ENCODE measurements at regions not wholly inside any gene's neighbourhood (a gene's known extent, or its start where the extent isn't known, plus 50 kb on each side); places are given as distances from the start of the nearest gene placed in this dataset.
A peak's percentile ranks its signal among the peaks of the same experiment; 100 is the strongest.

- no peaks in the 10 kb centered on the region for H3F3A ChIP-seq (ENCODE audit: insufficient read depth, low read depth)
- CTCF ChIA-PET, result no interaction called here
Observed at GRCh38 chr11:45361551-45361950, 75.4 kb upstream of the SYT13 start.

GRCh38 chr11:45355706-45356041, 69.5 kb upstream of the SYT13 start:
- Histone ChIP-seq H3K9me2 (ENCODE audit: insufficient read depth) (no peaks in the 10 kb centered on the region), H3K4me1 (replicated peaks; ENCODE audit: insufficient read depth) (no peaks in the 10 kb centered on the region), H3K4me2 (no peak overlapping the region), H3K36me3 (ENCODE audit: low read depth) (no peaks in the 10 kb centered on the region), H3K27ac (no peak overlapping the region), H3K27me3 (ENCODE audit: insufficient read depth, low read depth) (peaks cover 64% of the 10 kb centered on the region), H3K79me2 (ENCODE audit: low read depth) (no peaks in the 10 kb centered on the region), H3F3A (ENCODE audit: insufficient read depth, low read depth) (no peaks in the 10 kb centered on the region), H3K4me3 (no peak overlapping the region), H3K9me3 (ENCODE audit: insufficient read depth, low read depth) (no peaks in the 10 kb centered on the region), H4K20me1 (ENCODE audit: insufficient read depth) (no peaks in the 10 kb centered on the region), H2AFZ (no peak overlapping the region)
- CTCF ChIA-PET, result no interaction called here
- no TSS peak for BruUV-seq (replicated peaks)
- POLR2A ChIA-PET (ENCODE audit: unreplicated experiment), result no interaction called here
- intact Hi-C loops (cut with micrococcal nuclease; ENCODE audit: unreplicated experiment), result no loop called here
- TF ChIP-seq EZH2 (IDR thresholded peaks at IDR 0.05; ENCODE audit: low read depth) (no peak), CTCF (conservative IDR thresholded peaks at IDR 0.05) (no peak)
- peak in 1 of 2 experiments; percentile 1 for DNase-seq

More at GRCh38 chr11:45361551-45361950, 75.4 kb upstream of the SYT13 start:
- Histone ChIP-seq H3K4me2 (no peak overlapping the region), H2AFZ (no peak overlapping the region), H3K36me3 (ENCODE audit: low read depth) (no peaks in the 10 kb centered on the region), H3K9me2 (ENCODE audit: insufficient read depth) (no peaks in the 10 kb centered on the region), H3K4me1 (replicated peaks; ENCODE audit: insufficient read depth) (no peaks in the 10 kb centered on the region), H3K9me3 (ENCODE audit: insufficient read depth, low read depth) (no peaks in the 10 kb centered on the region), H4K20me1 (ENCODE audit: insufficient read depth) (no peaks in the 10 kb centered on the region), H3K27me3 (ENCODE audit: insufficient read depth, low read depth) (peaks cover 79% of the 10 kb centered on the region), H3K79me2 (ENCODE audit: low read depth) (no peaks in the 10 kb centered on the region), H3K4me3 (no peak overlapping the region), H3K27ac (no peak overlapping the region)
- TF ChIP-seq EZH2 (IDR thresholded peaks at IDR 0.05; ENCODE audit: low read depth), result no peak
- TF ChIP-seq CTCF (conservative IDR thresholded peaks at IDR 0.05), result no peak
- peak in 1 of 2 experiments; percentile 5 for DNase-seq
- POLR2A ChIA-PET (ENCODE audit: unreplicated experiment), result no interaction called here
- intact Hi-C loops (cut with micrococcal nuclease; ENCODE audit: unreplicated experiment), result no loop called here
- BruUV-seq (replicated peaks), result no TSS peak

GRCh38 chr11:45354976-45355705, 69.0 kb upstream of the SYT13 start:
- Histone ChIP-seq H3K27me3 (ENCODE audit: insufficient read depth, low read depth) (peaks cover 59% of the 10 kb centered on the region; the same call in 1 of the 2 replicates), H3K79me2 (ENCODE audit: low read depth) (no peaks in the 10 kb centered on the region), H3K4me2 (no peak overlapping the region), H2AFZ (no peak overlapping the region), H4K20me1 (ENCODE audit: insufficient read depth) (no peaks in the 10 kb centered on the region), H3K27ac (no peak overlapping the region), H3K4me3 (no peak overlapping the region), H3K9me3 (ENCODE audit: insufficient read depth, low read depth) (no peaks in the 10 kb centered on the region), H3F3A (ENCODE audit: insufficient read depth, low read depth) (no peaks in the 10 kb centered on the region), H3K4me1 (replicated peaks; ENCODE audit: insufficient read depth) (no peaks in the 10 kb centered on the region), H3K9me2 (ENCODE audit: insufficient read depth) (no peaks in the 10 kb centered on the region), H3K36me3 (ENCODE audit: low read depth) (no peaks in the 10 kb centered on the region)
- DNase-seq, result peak in 1 of 2 experiments; percentile 13
- TF ChIP-seq EZH2 (IDR thresholded peaks at IDR 0.05; ENCODE audit: low read depth) (no peak), CTCF (conservative IDR thresholded peaks at IDR 0.05) (no peak)
- intact Hi-C loops (cut with micrococcal nuclease; ENCODE audit: unreplicated experiment), result no loop called here
- POLR2A ChIA-PET (ENCODE audit: unreplicated experiment), result no interaction called here
- CTCF ChIA-PET, result no interaction called here
- BruUV-seq (replicated peaks), result no TSS peak

Measured in PC-9 (cell line).